H9 (cell line): ENCODE measurements at regions not wholly inside any gene's neighbourhood (a gene's known extent, or its start where the extent isn't known, plus 50 kb on each side); places are given as distances from the start of the nearest gene placed in this dataset.

Source experiments
- DNase-seq: peaks from one replicate; pipeline ENCODE4 v3.0.0-alpha.2; 2017
- H2AFZ ChIP-seq: one replicate; pipeline ENCODE4 v1.6.1; 2013; ENCODE audit warnings: mild to moderate bottlenecking, low read length, control low read depth, moderate library complexity
- H2AK5ac ChIP-seq: 2 replicates; pipeline ENCODE4 v1.6.1; 2013; ENCODE audit warnings: low read length, control low read depth, mixed read lengths; ENCODE audit not compliant: insufficient read length
- H2BK120ac ChIP-seq: one replicate; pipeline ENCODE4 v1.6.1; 2013; ENCODE audit warnings: low read depth, mild to moderate bottlenecking, low read length, control low read depth, inconsistent platforms; ENCODE audit not compliant: poor library complexity, severe bottlenecking
- H2BK12ac ChIP-seq: 2 replicates; pipeline ENCODE4 v1.6.1; 2013; ENCODE audit warnings: low read length, control low read depth, mixed read lengths, low read depth; ENCODE audit not compliant: insufficient read length
- H2BK15ac ChIP-seq: 2 replicates; pipeline ENCODE4 v1.6.1; 2013; ENCODE audit warnings: low read depth, low read length, control low read depth
- H2BK20ac ChIP-seq: one replicate; pipeline ENCODE4 v1.6.1; 2013; ENCODE audit warnings: low read depth, mild to moderate bottlenecking, low read length, control low read depth, inconsistent platforms; ENCODE audit not compliant: poor library complexity, severe bottlenecking
- H2BK5ac ChIP-seq: 2 replicates; pipeline ENCODE4 v1.6.1; 2013; ENCODE audit warnings: low read length, control low read depth, mixed read lengths; ENCODE audit not compliant: insufficient read length
- H3K14ac ChIP-seq: 2 replicates; pipeline ENCODE4 v1.6.1; 2013; ENCODE audit warnings: low read length, control low read depth; ENCODE audit not compliant: insufficient read depth
- H3K18ac ChIP-seq: 2 replicates; pipeline ENCODE4 v1.6.1; 2013; ENCODE audit warnings: low read depth, mild to moderate bottlenecking, mixed read lengths, low read length, control low read depth; ENCODE audit not compliant: insufficient read length
- H3K23ac ChIP-seq: 2 replicates; pipeline ENCODE4 v1.6.1; 2013; ENCODE audit warnings: low read length, control low read depth, mixed read lengths, low read depth; ENCODE audit not compliant: insufficient read length
- H3K23me2 ChIP-seq: 2 replicates; pipeline ENCODE4 v1.6.1; 2013; ENCODE audit warnings: low read depth, mild to moderate bottlenecking, mixed read lengths, low read length, control low read depth; ENCODE audit not compliant: insufficient read length, poor library complexity, severe bottlenecking
- H3K27ac ChIP-seq: 2 replicates; pipeline ENCODE4 v1.5.1; 2013; ENCODE audit warnings: low read length, control low read depth, mixed read lengths, low read depth; ENCODE audit not compliant: insufficient read length
- H3K27me3 ChIP-seq: 2 replicates; pipeline ENCODE4 v1.6.1; 2013; ENCODE audit warnings: low read length, control low read depth, inconsistent platforms; ENCODE audit not compliant: insufficient read depth
- H3K4ac ChIP-seq: 2 replicates; pipeline ENCODE4 v1.6.1; 2013; ENCODE audit warnings: low read depth, mild to moderate bottlenecking, control low read depth, inconsistent platforms, low read length, moderate library complexity
- H3K4me1 ChIP-seq: 2 replicates; pipeline ENCODE4 v1.6.1; 2013; ENCODE audit warnings: low read length, control low read depth, inconsistent platforms; ENCODE audit not compliant: insufficient read depth
- H3K4me2 ChIP-seq: 2 replicates; pipeline ENCODE4 v1.6.1; 2013; ENCODE audit warnings: low read length, control low read depth, mixed read lengths; ENCODE audit not compliant: insufficient read length, insufficient read depth
- H3K56ac ChIP-seq: 2 replicates; pipeline ENCODE4 v1.6.1; 2013; ENCODE audit warnings: low read depth, mild to moderate bottlenecking, mixed read lengths, low read length, control low read depth; ENCODE audit not compliant: insufficient read length
- H3K79me1 ChIP-seq: 2 replicates; pipeline ENCODE4 v1.6.1; 2013; ENCODE audit warnings: low read depth, mild to moderate bottlenecking, moderate library complexity, low read length, control low read depth, inconsistent platforms; ENCODE audit not compliant: insufficient read depth, poor library complexity, severe bottlenecking
- H3K79me2 ChIP-seq: 2 replicates; pipeline ENCODE4 v1.6.1; 2013; ENCODE audit warnings: low read length, control low read depth, inconsistent platforms; ENCODE audit not compliant: insufficient read depth
- H3K9ac ChIP-seq: 2 replicates; pipeline ENCODE4 v1.6.1; 2013; ENCODE audit warnings: low read length, control low read depth, mixed read lengths; ENCODE audit not compliant: insufficient read length; ENCODE audit errors: extremely low read depth
- H3K9me3 ChIP-seq: one replicate; pipeline ENCODE4 v1.6.1; 2013; ENCODE audit warnings: low read depth, low read length, inconsistent platforms; ENCODE audit not compliant: control insufficient read depth
- H3T11ph ChIP-seq: one replicate; pipeline ENCODE4 v1.6.1; 2013; ENCODE audit warnings: mild to moderate bottlenecking, low read length, control low read depth, inconsistent platforms
- H4K20me1 ChIP-seq: one replicate; pipeline ENCODE4 v1.6.1; 2013; ENCODE audit not compliant: control insufficient read depth, insufficient read length, insufficient read depth
- H4K5ac ChIP-seq: 2 replicates; pipeline ENCODE4 v1.6.1; 2013; ENCODE audit warnings: low read depth, mild to moderate bottlenecking, mixed read lengths, low read length, control low read depth; ENCODE audit not compliant: insufficient read length
- H4K8ac ChIP-seq: replicated peaks from 2 replicates; pipeline ENCODE4 v1.6.1; 2013; ENCODE audit warnings: low read length, control low read depth, mixed read lengths, low read depth; ENCODE audit not compliant: insufficient read length
- H4K91ac ChIP-seq: 2 replicates; pipeline ENCODE4 v1.6.1; 2013; ENCODE audit warnings: low read depth, mild to moderate bottlenecking, moderate library complexity, mixed read lengths, low read length, control low read depth; ENCODE audit not compliant: insufficient read length
- H3K27ac Mint-ChIP-seq, 3 experiments: 2 replicates in 2 of 3; 3 replicates in 1 of 3; pipeline ENCODE4 v1.8.0; 2020 to 2021; ENCODE audit warnings: mixed read lengths in 3 of 3, mild to moderate bottlenecking in 1 of 3, moderate library complexity in 1 of 3
- H3K27me3 Mint-ChIP-seq: 2 replicates; pipeline ENCODE4 v1.8.0; 2021; ENCODE audit warnings: low read depth, mild to moderate bottlenecking, moderate library complexity, mixed read lengths
- H3K36me3 Mint-ChIP-seq, 3 experiments: 2 replicates in 2 of 3; 3 replicates in 1 of 3; pipeline ENCODE4 v1.8.0; 2020 to 2021; ENCODE audit warnings: low read depth in 3 of 3, mixed read lengths in 3 of 3; ENCODE audit not compliant: insufficient read depth in 1 of 3
- H3K4me1 Mint-ChIP-seq, 2 experiments: 2 replicates each; pipeline ENCODE4 v1.8.0; 2020; ENCODE audit warnings: mixed read lengths in 2 of 2
- H3K4me3 Mint-ChIP-seq, 2 experiments: 2 replicates in 1 of 2; 3 replicates in 1 of 2; pipeline ENCODE4 v1.8.0; 2020 to 2021; ENCODE audit warnings: mild to moderate bottlenecking in 2 of 2, mixed read lengths in 2 of 2, moderate library complexity in 1 of 2
- H3K9me3 Mint-ChIP-seq, 2 experiments: 2 replicates in 1 of 2; 3 replicates in 1 of 2; pipeline ENCODE4 v1.8.0; 2020; ENCODE audit warnings: mild to moderate bottlenecking in 2 of 2, mixed read lengths in 2 of 2, moderate library complexity in 1 of 2
- WGBS: extraction: QIAGEN DNeasy Blood & Tissue Kit; methylation state at CpG from one replicate; pipeline ENCODE4 v1.1.7; 2013; ENCODE audit warnings: missing lambda C conversion rate, low lambda C conversion rate, mixed read lengths; ENCODE audit not compliant: insufficient read length; ENCODE audit errors: extremely low coverage; 5-methylcytosine and 5-hydroxymethylcytosine counted together
- TF ChIP-seq, protein P1 (sequence below): fragments of 200-600 bp; sonication (generic); conservative IDR thresholded peaks from 3 replicates; pipeline ENCODE4 v1.8.0; 2021; ENCODE audit warnings: antibody characterized with exemption, mild to moderate bottlenecking

DNA sequence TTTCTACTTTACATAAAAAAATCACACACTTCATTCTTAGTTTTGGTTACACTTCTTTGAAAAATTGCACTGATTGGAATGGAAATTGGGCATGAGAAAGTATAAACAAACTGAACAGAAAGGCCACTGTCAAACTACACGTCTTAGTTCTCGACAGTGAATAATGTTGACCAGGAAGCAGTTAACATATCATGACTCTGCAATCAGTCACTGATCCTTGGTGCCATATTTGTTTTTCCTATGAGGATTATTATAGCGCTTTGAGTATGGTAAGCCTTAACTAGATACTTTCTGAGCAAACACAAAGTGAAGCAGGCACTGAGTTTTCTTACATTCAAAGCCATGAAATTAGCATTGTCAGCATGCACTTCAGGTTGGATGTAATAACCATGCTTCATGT, 495.1 kb upstream of the ANKRD30A start:
- WGBS: no CpG with 5 or more reads among the region's 3 CpGs

More for the DNA sequence above, 495.1 kb upstream of the ANKRD30A start:
- H3K4me2 ChIP-seq: no peak overlapping the region
- H4K5ac ChIP-seq: no peak overlapping the region
- no peak overlapping the region for H3K27ac ChIP-seq
- no peaks in the 10 kb centered on the region for H4K20me1 ChIP-seq
- H3K23ac ChIP-seq: no peak overlapping the region
- no peak for DNase-seq
- no peak overlapping the region for H3K56ac ChIP-seq
- Mint-ChIP-seq H3K4me1 (no peaks in the 10 kb centered on the region), H3K4me3 (no peak overlapping the region), H3K9me3 (peaks cover 5% of the 10 kb centered on the region in 2 experiments; a peak in 1 of 5 replicates), H3K36me3 (peaks cover 0 to 6% (median 2%) of the 10 kb centered on the region in 3 experiments; a peak in 2 of 7 replicates), H3K27me3 (no peaks in the 10 kb centered on the region), H3K27ac (no peak overlapping the region)
- no peak overlapping the region for H3T11ph ChIP-seq
- H3K18ac ChIP-seq: no peak overlapping the region
- no peak overlapping the region for H2AK5ac ChIP-seq
- H3K27me3 ChIP-seq: no peaks in the 10 kb centered on the region
- no peak overlapping the region for H4K91ac ChIP-seq
- H4K8ac ChIP-seq: no peak overlapping the region
- H2BK12ac ChIP-seq: no peak overlapping the region
- H2BK15ac ChIP-seq: no peak overlapping the region
- no peak overlapping the region for H2BK120ac ChIP-seq
- no peak overlapping the region for H3K14ac ChIP-seq
- no peaks in the 10 kb centered on the region for H3K23me2 ChIP-seq
- no peak overlapping the region for H3K4ac ChIP-seq
- H2AFZ ChIP-seq: no peak overlapping the region
- H3K9me3 ChIP-seq: no peaks in the 10 kb centered on the region
- H3K4me1 ChIP-seq: no peaks in the 10 kb centered on the region
- no peaks in the 10 kb centered on the region for H3K79me2 ChIP-seq
- no peak overlapping the region for H2BK20ac ChIP-seq
- no peak overlapping the region for H3K9ac ChIP-seq
- H2BK5ac ChIP-seq: no peak overlapping the region
- TF ChIP-seq, protein P1, sequence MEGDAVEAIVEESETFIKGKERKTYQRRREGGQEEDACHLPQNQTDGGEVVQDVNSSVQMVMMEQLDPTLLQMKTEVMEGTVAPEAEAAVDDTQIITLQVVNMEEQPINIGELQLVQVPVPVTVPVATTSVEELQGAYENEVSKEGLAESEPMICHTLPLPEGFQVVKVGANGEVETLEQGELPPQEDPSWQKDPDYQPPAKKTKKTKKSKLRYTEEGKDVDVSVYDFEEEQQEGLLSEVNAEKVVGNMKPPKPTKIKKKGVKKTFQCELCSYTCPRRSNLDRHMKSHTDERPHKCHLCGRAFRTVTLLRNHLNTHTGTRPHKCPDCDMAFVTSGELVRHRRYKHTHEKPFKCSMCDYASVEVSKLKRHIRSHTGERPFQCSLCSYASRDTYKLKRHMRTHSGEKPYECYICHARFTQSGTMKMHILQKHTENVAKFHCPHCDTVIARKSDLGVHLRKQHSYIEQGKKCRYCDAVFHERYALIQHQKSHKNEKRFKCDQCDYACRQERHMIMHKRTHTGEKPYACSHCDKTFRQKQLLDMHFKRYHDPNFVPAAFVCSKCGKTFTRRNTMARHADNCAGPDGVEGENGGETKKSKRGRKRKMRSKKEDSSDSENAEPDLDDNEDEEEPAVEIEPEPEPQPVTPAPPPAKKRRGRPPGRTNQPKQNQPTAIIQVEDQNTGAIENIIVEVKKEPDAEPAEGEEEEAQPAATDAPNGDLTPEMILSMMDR: no peak
- no peaks in the 10 kb centered on the region for H3K79me1 ChIP-seq
